Islet precursor cell (in vitro differentiated cells): ENCODE measurements at regions not wholly inside any gene's neighbourhood (a gene's known extent, or its start where the extent isn't known, plus 50 kb on each side); places are given as distances from the start of the nearest gene placed in this dataset.
"Not testable (repeated sequence)": the region's sequence is repeated elsewhere in the genome, so short reads cannot be mapped to it uniquely, and the experiment has no call there.

ENCODE experiments used
- DNase-seq: peaks from one replicate; pipeline ENCODE4 v3.0.0-alpha.2; 2018

DNA sequence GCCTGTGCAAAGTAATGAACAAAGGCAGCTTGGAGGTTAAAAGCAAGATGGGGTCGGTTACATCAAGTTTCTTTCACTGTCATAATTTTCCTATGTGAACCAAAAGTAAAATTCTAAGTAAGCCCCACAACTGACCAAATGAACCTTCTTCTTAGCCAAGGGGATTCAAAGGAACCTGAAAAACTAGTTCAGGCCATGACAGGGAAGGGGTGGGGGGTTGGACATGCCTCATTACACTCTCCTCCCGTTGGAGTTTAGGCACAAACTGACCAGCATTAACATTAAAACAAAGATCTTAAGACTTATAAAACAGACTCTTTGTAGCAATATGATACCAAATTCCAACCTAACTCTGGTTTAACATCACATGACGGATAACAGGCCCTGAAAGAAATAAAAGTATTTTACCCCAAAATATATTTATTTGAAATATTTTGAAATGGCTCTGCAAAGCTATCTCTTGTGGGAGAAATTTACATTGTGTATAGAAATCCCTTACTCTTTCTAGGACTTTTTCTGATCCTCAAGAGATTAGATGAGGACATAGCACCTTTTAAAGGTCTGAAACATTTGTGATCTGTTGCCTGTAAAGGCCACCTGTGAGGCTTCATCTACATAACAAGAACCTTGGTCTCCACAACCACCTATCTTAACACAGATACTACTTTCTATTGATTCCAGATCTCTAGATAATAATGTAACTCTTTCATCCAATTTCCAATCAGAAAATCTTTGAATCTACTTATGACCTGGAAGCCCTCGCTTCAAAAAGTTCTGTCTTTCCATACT, 1829.0 kb upstream of the MIR17HG start:
- no peak for DNase-seq

DNA sequence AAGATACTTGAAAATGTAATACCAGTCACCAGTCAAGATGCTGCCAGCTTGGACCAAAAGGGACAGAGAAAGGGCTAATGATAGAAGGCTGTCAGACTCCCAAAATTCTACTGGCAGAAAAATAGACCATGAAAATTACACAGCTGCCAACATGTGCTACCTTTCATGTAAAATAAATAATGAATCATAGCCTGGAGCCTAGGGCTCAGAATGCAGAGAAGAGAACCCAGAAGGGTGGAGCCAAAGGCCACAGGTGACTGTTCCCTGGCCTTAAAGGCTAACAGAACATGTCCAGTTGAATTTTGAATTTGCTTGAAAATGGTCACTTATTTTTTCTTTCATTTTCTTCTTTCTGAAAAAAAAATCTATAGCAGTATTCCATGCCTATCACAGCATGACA, 1827.0 kb upstream of the MIR17HG start:
- DNase-seq = no peak

DNA sequence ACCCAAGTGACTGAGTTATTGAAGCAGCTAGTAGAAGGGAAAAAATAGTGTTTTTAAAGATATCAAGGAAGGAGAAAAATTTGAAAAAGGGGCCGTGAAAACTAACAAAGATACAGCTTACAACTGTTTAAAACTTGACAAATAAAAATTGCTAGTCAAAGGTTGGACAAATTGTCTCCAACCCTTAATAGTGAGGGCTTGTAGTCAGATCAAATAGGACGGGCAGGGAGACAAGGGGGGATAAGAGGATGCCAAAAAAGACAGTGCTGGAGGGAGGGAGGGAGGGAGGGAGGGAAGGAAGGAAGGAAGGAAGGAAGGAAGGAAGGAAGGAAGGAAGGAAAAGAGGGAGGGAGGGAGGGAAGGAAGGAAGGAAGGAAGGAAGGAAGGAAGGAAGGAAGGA, 1825.8 kb upstream of the MIR17HG start:
- DNase-seq = not testable (repeated sequence)

DNA sequence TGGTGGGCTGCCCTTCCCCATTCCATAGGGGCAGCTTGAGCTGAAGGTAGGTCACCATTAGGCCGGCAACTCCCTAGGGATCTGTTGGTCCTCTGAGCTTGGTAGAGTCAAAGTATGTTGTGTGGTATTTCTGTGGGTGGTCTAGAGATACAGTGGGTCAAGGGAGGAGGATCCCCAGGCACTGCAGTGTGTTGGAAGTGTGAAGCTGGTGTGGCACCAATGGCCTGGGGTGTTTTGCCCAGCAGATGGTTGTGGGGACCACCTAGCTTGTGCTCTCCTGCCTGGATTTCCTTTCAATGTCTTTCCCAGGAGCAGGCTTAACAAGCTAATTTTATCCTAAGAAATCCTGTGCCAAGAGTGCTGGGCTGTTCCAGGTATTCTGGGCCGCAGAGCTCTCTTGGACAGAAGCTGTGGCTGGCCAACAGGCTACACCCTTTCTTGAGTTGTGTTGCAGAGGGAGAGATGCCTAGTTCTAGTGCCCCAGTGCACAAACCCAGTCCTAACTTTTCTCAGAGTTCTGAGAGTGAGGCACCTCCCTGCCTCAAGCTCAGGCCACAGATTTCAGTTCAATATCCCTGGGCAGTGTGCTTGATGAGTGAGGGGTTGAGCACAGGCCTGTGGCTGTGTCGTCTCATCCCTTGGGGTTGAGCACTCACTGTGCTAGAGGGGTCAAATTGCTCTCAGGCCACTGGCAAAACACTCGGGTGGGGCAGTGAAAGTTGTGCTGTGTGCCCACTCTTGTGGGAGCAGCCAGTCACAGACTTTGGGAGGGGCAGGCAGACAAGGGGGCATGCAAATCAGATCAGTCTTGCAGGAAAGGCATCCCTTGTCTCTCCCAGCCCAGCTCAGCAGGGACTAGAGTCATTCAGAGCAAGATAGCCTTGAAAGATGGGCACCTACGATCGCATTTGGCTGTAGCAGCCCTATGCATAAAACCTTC, 1806.1 kb upstream of the MIR17HG start:
- DNase-seq = no peak

DNA sequence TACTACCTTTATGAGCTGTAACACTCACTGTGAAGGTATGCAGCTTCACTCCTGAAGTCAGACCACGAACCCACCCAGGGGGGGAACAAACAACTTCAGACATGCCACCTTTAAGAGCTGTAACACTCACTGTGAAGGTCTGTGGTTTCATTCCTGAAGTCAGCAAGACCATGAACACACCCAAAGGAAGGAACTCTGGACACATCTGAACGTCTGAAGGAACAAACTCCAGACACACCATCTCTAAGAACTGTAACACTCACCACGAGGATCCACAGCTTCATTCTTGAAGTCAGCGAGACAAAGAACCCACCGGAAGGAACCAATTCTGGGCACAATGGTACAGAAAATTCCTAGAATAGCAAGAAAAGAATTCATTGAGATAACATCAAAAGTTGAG, 1796.5 kb upstream of the MIR17HG start:
- peak; percentile 87 for DNase-seq

DNA sequence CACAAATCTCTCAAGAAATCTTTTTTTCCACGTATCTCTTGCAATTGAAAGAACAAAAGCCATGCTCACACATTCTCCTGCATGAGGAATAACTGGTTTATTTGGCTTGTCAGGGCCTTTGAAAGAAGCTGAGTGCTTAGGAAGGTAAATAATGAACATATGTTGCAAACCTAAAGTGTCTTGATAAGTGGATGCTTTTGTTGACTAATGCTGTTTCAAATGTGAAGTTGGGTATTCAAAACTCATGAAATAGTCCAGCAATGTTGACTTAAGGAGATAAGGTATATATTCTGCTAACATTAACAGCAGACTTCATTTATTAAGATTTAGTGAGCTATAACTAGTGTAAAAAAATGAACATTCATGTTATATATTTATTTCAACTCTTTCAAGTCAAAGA, 1792.7 kb upstream of the MIR17HG start:
- no peak for DNase-seq

DNA sequence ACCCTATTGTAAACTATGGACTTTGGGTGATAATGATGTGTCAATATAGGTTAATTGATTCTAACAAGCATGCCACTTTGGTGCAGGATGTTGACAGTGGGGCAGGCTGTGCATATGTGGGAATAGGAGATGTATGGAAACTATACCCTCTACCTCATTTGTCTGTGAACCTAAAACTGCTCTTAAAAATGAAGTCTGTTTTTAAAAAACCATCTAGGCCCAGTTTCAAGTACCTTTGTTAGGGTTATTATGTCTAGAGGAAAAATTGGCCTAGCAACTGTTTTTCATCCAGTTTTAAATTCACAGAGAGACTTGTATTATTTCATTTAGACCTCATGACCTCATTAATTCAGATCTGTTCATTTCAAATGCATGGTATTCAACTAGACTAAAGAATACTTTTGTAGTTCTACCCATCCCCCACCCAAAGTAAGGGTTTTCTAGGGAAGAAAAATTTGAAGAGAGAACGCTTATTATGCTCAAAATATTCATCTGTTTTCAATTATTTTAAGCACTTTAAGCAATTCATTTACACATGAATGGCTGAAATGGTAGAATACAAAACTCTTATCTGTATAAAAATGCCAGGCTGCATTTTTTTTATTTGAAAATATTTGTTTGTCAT, 1781.9 kb upstream of the MIR17HG start:
- no peak for DNase-seq

DNA sequence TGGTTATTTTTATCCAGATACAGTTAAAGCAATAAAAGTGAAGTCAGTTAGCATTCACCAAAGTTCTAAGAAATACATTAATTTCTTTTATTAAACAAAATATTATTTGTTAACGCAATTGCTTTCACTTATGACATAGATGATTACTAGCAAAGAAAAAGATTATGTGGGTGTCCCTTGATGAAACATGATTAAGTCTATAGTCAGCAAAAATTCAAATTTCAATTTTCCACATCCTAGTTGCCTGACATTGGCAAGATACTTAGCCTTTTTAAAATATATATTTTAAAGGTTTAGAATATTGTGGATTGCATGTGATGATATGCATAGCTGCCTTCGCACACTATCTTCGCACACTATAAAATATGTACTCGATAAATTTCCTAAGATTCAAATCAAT, 1780.5 kb upstream of the MIR17HG start:
- DNase-seq = no peak

DNA sequence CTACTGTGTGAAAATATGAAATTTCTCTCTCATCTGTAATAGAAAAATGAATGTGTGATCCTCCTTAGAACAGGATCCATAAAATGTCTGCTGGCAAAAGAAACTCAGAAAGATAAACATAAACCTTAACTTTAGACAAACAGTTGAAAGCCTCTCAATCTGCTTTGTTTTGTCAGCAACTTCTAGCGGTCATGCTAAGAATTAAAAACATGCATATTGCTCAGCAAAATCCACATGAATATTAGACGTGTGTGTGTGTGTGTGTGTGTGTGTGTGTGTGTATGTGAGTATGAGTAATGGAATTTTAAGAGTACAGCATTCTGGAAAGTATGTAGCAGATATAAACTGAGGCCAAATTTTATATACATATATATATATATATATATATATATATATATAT, 1779.2 kb upstream of the MIR17HG start:
- DNase-seq = no peak

DNA sequence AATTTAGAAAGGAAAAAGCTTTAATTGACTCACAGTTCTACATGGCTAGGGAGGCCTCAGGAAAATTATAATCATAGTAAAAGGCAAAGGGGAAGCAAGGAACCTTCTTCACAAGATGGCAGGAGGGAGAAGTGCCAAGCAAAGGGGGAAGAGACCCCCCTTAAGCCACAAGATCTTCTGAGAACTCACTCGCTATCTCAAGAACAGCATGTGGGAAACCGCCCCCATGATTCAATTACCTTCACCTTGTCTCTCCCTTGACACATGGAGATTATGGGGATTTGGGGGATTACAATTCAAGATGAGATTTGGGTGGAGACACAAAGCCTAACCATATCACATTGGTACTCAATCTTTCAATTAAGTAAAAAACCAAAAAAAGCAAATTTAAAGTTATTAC, 1778.7 kb upstream of the MIR17HG start:
- DNase-seq = no peak

DNA sequence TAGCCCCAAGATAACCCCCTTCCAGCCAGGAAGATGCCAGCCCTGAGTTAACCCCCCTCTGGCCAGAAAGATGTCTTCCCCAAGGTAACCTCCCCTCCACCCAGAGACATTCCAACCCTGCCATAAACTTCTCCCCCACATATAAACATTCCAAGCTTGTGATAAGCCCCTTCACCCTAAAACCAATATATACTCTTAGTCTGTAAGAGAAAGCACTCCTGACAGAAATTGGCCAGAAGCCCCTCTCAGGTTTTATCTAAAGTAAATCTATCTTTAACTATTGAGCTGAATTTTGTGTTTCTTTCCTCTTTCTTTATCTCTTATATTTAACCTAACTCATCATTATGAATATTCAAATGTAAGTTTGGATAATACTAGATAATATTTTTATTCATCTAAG, 1775.8 kb upstream of the MIR17HG start:
- no peak for DNase-seq

DNA sequence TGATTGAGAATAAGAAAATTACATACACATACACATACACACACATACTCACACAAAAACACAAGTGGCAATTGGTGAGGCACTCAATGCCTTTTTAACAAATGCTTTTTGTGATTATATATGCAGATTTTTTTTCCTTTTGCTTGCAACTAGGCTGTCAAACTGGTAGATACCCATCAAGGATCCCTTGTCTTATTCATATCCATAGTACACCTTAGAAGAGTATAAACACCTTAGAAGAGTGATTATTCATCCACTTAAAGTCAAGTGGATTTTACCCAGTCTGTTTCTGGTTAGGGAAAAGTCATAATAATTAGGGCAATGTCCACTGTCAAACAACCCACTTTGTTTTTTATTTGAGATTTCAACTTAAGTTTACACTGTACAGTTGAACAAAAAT, 1773.4 kb upstream of the MIR17HG start:
- DNase-seq = no peak

DNA sequence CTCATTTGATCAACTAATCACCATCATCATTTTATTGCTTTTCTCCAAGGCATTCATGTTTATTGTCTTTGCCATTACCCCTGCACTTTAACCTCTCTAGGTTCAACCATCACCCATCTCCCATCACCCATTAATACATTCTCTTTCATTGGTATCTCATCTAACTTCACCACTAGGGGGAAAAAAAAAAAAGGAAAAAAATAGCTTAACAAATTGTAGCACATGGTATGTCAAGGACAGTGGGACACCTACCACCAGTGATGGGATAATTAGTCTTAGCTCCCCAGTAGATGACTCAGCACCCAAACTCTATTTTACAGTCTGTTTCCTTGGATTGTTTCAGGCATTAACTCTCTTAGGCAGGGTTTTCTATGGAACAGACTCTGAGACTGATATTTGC, 1770.2 kb upstream of the MIR17HG start:
- no peak for DNase-seq

DNA sequence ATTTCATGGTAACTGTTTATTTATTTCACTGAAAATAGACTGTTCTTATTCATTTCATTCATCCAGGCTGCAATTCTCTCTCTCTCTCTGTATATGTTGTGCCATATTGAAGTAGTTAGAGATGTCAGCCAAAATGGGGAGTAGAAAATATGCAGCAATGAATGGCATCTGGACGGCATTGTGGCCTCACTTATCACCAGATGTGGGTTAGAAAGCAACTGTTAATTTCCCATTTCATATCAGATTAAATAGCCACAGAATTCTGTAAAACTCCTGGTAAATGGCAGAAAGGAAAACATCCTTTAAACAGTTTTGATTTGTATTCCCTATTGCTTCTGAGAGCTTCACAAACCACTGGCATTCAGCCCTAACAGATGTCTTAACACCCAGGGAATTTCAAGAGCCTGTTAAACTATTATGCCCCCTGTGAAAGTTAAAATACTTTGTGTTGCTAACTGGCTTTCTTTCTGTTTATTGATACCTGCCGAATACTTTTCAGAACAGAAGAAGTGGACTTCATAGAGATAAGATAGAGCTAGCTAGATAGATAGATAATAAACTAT, 1763.3 kb upstream of the MIR17HG start:
- no peak for DNase-seq

DNA sequence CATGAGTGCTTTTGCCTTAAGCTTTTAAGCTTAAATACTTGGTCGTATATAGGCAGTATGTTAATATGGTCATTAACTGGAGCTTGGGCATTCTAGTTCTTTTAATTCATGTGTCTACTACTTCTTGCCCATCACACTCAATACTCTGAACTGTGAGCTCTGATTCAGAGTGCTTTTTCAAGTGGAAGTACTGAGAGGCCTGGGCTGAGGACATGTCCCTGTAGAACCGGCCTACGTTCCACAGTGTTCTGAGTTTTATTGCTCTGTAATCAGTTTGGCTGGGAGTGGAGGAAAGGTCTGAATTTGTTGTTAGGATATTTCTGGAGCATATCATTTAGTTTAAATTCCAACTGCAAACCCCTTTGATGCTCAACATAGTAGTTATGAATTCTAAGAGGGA, 1744.8 kb upstream of the MIR17HG start:
- DNase-seq = no peak

DNA sequence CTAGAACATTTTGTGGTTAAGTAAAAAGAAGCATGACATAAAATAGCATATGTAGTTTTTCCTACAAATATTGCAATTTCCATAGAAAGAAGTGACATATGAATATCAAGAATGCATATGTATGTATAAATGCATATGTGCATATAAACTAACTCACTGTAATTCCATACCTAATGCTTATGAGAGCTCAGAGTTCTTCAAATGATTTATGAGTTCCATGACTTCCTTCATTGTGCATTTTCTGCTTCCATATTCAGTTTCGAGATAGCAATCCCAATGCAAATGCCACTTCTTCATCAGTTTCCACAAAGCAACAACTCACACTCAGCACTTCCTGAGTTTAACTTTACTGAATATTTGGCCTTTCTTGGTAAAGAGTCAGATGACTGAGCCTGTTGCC, 1744.3 kb upstream of the MIR17HG start:
- no peak for DNase-seq

DNA sequence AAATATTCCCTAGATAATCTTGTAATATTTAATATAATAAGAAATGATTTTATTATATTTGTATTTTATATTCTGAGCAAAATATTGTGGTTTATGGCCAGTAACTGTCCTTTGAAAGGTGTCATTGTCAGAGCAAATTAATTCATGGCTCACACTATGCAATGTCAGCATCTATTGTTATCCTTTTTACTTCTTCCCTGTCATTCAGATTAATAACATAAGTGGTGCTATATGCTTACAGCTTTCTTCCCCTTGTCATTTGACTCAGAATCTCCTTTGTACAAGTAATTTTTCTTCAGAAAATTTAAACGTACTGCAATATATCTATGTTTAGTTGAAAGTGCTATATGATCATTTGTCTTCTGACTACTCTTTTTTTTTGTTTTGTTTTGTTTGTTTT, 1738.2 kb upstream of the MIR17HG start:
- no peak for DNase-seq

DNA sequence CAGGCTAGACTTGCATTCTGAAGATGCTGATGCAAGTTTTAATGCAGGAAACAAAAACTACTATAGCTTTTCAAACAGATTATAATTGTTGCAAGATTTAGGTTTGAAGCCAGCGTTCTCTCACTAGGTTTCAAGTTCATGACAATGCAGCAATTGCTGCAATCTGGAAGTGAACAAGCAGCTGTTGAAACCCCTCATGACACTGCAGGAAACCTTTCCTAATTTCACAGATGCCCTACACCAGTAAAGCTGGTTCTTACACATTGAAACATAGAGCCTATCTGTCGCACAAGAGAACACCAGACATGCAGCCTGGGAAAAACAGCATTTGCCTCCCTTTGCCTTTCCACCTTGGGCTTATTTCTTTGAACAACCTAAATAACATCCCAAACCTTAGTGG, 1737.2 kb upstream of the MIR17HG start:
- DNase-seq = no peak

DNA sequence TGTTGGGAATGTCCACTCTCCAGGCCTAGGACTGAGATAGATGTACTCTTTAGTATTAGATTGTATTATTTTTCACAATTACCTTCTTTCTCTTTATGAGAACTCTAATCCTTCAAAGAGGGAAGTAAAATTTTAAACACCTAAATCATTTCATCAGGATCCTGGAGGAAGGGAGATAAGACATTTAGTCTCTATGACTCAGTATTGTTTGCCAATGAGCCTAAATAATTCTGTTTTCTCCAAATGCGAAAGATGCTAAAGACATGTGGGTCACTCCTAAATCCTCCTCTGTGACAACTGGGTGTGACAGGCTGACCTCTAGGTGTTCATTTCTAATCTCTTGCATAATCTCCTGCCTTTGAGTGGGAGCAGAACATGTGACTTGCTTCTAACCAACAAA, 1736.6 kb upstream of the MIR17HG start:
- DNase-seq = no peak

DNA sequence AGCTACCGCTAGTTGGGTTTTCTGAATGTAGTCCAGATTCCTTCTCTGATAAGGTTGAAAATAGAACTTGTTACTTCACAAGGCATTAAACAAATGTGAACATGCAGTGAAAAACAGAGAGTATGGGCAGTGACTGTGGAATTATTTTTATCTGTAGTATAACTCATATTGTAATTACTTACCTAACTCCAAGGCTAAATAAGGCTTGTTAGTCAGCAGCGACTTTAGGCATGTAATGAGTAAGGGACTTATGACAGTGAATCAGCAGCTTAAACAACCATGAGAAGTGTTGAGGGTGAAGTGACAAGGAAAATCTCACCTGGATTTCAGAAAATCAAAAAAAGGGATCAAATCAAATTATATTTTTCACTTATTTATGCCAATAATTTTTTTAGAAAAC, 1719.5 kb upstream of the MIR17HG start:
- DNase-seq = no peak

DNA sequence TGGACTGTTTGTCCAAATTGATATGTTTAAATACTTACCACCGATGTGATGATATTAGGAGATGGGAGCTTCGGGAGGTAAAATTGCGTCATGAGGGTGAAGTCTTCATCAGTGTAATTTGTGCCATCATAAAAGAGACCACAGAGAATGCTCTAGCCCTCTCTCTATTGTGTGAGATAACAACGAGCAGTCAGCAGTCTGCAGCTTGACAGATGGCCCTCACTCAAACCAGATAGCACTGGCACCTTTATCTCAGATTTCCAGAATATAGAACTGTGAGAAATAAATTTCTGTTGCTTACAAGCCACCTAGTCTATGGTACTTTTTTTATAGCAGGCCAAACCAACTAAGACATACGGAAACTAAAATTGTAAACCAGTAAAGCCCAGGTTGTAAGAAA, 1718.9 kb upstream of the MIR17HG start:
- no peak for DNase-seq

DNA sequence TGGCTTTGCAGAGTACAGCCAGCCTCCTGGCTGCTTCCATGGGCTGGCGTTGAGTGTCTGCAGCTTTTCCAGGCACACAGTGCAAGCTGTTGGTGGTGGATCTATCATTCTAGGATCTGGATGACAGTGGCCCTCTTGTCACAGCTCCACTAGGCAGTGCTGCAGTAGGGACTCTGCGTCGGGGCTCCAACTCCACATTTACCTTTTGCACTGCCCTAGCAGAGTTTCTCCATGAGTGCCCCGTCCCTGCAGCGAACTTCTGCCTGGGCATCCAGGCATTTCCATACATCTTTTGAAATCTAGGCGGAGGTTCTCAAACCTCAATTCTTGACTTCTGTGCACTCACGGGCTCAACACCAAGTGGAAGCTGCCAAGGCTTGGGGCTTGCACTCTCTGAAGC, 1697.3 kb upstream of the MIR17HG start:
- DNase-seq = no peak

DNA sequence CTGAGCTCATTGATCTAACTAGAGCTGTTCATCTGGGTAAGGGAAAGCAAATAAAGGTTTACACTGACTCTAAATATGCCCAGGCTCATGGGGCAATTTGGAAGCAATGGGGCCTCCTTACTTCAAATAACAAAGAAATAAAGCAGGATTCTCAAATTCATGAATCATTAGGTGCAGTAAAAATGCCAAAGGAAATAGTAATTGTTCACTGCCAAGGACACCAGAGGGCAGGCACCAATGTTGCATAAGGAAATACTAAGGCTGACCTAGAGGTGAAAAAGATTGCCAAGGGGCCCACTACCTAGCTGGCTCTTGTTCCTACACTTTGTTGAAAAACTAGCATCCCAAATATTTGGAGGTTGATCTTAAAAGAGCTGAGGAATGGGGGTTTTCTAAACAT, 1686.7 kb upstream of the MIR17HG start:
- DNase-seq = no peak
